GM06990 (cell line): ENCODE measurements at regions not wholly inside any gene's neighbourhood (a gene's known extent, or its start where the extent isn't known, plus 50 kb on each side); places are given as distances from the start of the nearest gene placed in this dataset.
A peak's percentile ranks its signal among the peaks of the same experiment; 100 is the strongest.

ENCODE experiments used
- DNase-seq: peaks from one replicate; pipeline ENCODE4 v3.0.0-alpha.2; 2011; ENCODE audit not compliant: insufficient read length; ENCODE audit errors: extremely low read depth
- H3K27me3 ChIP-seq: replicated peaks from 2 replicates; pipeline ENCODE4 v1.6.0; 2011; ENCODE audit warnings: low read length; ENCODE audit not compliant: control insufficient read depth, insufficient read depth
- H3K36me3 ChIP-seq: 2 replicates; pipeline ENCODE4 v1.5.1; 2011; ENCODE audit warnings: low read length; ENCODE audit not compliant: control insufficient read depth, insufficient read depth
- H3K4me3 ChIP-seq: replicated peaks from 2 replicates; pipeline ENCODE4 v1.5.1; 2011; ENCODE audit warnings: low read depth, mild to moderate bottlenecking, control low read depth, low read length
- TF ChIP-seq, protein P1 (sequence below): IDR thresholded peaks from 2 replicates; pipeline ENCODE4 v1.5.1; 2011; ENCODE audit warnings: low read length, control low read depth, mild to moderate bottlenecking, inconsistent platforms; ENCODE audit not compliant: insufficient read depth, poor library complexity, severe bottlenecking

- TF ChIP-seq, protein P1, sequence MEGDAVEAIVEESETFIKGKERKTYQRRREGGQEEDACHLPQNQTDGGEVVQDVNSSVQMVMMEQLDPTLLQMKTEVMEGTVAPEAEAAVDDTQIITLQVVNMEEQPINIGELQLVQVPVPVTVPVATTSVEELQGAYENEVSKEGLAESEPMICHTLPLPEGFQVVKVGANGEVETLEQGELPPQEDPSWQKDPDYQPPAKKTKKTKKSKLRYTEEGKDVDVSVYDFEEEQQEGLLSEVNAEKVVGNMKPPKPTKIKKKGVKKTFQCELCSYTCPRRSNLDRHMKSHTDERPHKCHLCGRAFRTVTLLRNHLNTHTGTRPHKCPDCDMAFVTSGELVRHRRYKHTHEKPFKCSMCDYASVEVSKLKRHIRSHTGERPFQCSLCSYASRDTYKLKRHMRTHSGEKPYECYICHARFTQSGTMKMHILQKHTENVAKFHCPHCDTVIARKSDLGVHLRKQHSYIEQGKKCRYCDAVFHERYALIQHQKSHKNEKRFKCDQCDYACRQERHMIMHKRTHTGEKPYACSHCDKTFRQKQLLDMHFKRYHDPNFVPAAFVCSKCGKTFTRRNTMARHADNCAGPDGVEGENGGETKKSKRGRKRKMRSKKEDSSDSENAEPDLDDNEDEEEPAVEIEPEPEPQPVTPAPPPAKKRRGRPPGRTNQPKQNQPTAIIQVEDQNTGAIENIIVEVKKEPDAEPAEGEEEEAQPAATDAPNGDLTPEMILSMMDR: no peak
Measured at GRCh38 chr7:106169821-106170610, 57.9 kb upstream of the SYPL1 start.

DNA sequence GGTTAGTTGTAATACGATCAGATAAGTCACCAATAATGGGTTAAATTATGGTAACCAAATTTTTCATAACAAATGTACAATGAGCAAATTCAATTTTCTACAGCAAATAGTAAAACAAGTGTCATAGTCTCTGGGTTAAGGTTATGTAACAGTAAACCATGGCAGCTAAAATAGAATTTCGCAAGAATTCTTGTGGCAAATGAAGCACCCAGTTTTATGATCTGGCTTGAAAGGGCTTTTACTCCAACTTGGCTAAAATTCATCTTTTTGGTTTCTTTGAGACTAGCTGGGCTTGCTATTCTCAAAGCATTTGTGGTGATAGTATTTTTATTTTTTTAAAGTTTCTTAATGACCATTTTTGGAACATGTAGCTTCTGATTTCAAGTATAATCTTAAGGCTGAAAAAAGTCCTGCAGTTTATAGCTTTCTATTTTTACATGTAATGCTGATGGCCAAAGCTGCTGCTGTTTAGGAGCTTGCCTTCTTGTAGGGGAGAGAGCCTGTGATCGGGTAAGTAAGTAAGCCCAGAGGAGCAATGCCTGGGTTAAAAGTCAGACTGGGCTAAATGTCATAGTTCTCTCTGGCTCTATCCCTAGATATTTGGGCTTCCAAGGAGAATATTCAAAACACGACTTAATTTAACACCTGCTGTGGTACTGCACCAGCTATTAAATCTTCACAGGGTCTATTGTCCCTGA is 55.5 kb upstream of the SYPL1 start:
- TF ChIP-seq, protein P1: no peak
- DNase-seq: no peak
- Histone ChIP-seq H3K4me3 (no peak overlapping the region), H3K27me3 (no peaks in the 10 kb centered on the region), H3K36me3 (no peaks in the 10 kb centered on the region)

More at GRCh38 chr7:106169821-106170610, 57.9 kb upstream of the SYPL1 start:
- H3K27me3 ChIP-seq: no peaks in the 10 kb centered on the region
- no peak for DNase-seq
- no peak overlapping the region for H3K4me3 ChIP-seq
- H3K36me3 ChIP-seq: no peaks in the 10 kb centered on the region

- no peak for DNase-seq
- Histone ChIP-seq H3K4me3 (no peak overlapping the region), H3K27me3 (no peaks in the 10 kb centered on the region), H3K36me3 (no peaks in the 10 kb centered on the region)
- TF ChIP-seq, protein P1: peak; percentile 70
Measured at GRCh38 chr7:106166651-106167342, 54.7 kb upstream of the SYPL1 start.

DNA sequence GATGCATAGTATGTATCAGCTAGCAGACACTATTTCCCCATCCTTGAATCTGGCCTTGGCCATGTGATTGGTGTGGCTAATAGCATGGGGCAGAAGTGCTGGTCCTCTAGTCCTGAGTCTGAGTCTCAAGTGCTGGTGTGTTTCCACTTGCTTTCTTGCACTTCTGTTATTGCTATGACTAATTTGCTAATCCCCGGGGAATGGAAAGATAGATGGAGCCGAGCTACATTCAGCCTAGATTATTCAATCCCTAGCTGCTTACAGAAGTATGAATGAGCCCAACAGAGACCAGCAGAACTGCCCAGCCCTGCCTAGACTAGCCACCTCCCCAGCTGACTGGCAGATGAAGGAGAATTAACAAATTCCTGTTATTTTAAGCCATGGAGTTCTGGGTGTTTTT is 53.2 kb upstream of the SYPL1 start:
- no peaks in the 10 kb centered on the region for H3K36me3 ChIP-seq
- H3K27me3 ChIP-seq: no peaks in the 10 kb centered on the region
- TF ChIP-seq, protein P1: no peak
- no peak overlapping the region for H3K4me3 ChIP-seq
- DNase-seq: no peak

- no peak overlapping the region for H3K4me3 ChIP-seq
- H3K36me3 ChIP-seq: no peaks in the 10 kb centered on the region
- H3K27me3 ChIP-seq: no peaks in the 10 kb centered on the region
- DNase-seq: no peak
- TF ChIP-seq, protein P1: no peak
Measured at GRCh38 chr7:106163257-106163656, 51.1 kb upstream of the SYPL1 start.
